ENCODE measurements at regions not wholly inside any gene's neighbourhood (a gene's known extent, or its start where the extent isn't known, plus 50 kb on each side); places are given as distances from the start of the nearest gene placed in this dataset.
"Not testable (repeated sequence)": the region's sequence is repeated elsewhere in the genome, so short reads cannot be mapped to it uniquely, and the experiment has no call there.

DNA sequence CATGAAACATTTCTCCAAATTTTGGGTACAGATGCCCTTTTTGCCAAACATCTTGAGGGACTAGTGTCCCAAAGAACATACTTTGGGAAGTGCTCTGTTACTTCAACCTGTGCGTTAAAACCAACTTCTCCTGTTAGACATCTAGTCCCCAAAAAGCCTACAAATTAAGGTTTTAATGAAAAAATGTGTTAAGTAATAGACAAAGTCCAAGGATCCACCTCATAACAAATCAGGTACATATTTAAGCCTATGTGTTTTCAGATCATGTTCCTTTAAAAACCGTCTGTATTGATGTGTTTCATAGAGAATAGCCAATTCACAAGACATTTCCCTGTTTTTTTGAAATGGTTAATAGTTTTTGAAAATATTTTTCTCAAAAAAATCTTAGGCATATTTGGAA lies 174.8 kb upstream of the FAM20A start:
- ATAC-seq, result no peak
- DNase-seq, result no peak
- no peak overlapping the region for H3K27ac Mint-ChIP-seq
- POLR2A ChIA-PET, result no interaction called here
- no peak overlapping the region for H3K4me3 Mint-ChIP-seq
- peaks cover 5 to 6% (median 5%) of the 10 kb centered on the region in 4 donors for H3K4me1 Mint-ChIP-seq
- H3K36me3 Mint-ChIP-seq, result no peaks in the 10 kb centered on the region
- peaks cover 0 to 3% (median 0%) of the 10 kb centered on the region in 5 donors for H3K27me3 Mint-ChIP-seq
- H3K9me3 Mint-ChIP-seq, result no peaks in the 10 kb centered on the region

DNA sequence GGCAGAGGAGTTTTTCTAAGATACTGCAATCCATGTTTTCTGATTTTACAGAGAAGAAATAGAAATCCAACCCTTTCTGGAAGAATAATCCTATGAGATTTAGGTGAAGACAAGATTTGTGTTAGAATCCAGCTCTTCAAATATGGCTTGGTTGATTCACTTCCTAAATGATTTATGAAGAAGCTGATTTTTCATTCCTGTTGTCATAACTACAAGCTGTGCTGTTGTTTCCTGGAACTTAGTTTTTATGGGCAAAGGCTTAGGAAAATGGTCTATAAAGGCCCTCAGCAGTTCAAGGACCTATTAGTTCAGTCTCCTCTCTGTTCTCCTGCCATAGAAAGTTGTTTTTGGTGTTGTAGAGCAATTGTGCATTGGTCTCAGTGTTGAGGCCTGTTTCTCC lies 174.2 kb upstream of the FAM20A start:
- H3K27ac Mint-ChIP-seq, result no peak overlapping the region
- H3K4me1 Mint-ChIP-seq, result peaks cover 5 to 6% (median 5%) of the 10 kb centered on the region in 4 donors
- H3K27me3 Mint-ChIP-seq, result peaks cover 0 to 3% (median 1%) of the 10 kb centered on the region in 5 donors
- ATAC-seq (no peak), DNase-seq (no peak)
- POLR2A ChIA-PET, result no interaction called here
- no peaks in the 10 kb centered on the region for H3K36me3 Mint-ChIP-seq
- H3K4me3 Mint-ChIP-seq, result no peak overlapping the region
- no peaks in the 10 kb centered on the region for H3K9me3 Mint-ChIP-seq

DNA sequence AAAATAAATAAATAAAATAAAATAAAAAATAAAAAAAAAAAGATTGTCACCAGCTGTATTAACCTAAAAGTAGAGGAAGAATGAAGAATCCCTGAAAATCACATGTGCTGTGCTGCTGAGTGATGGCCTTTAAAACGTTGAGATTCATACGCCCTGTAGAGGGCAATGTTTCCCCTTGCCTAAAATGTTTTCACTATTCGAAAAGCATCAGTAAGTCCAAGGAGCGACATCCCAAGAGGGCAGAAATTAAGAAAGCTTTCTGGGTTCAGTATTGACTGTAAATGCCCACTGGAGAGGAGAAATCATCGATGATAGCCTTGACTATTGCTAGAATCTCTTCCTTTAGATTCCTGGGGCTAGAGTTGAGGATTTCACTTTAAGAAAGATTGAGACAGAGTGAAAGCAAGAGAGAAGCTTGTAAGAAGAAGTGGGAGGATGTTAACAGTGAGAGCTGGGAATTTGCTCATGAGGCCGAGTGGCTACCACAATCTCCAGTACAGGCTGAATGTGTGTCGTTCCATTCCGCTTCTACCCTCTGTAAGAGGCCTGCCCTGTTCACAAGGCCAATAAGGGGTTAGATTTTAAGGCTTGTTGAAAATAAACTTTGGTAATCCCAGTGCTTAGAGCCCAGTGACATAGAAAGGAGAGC lies 170.8 kb upstream of the FAM20A start:
- peak overlapping the region in 9 of 10 donors; percentile 11 to 69 (median 41) for H3K4me3 Mint-ChIP-seq
- ATAC-seq, result no peak
- peaks cover 0 to 5% (median 2%) of the 10 kb centered on the region in 5 donors for H3K27me3 Mint-ChIP-seq
- H3K27ac Mint-ChIP-seq, result no peak overlapping the region
- POLR2A ChIA-PET, result no interaction called here
- H3K9me3 Mint-ChIP-seq, result no peaks in the 10 kb centered on the region
- peaks cover 5 to 6% (median 5%) of the 10 kb centered on the region in 4 donors for H3K4me1 Mint-ChIP-seq
- peak in 3 of 10 donors; percentile 6 to 15 (median 11) for DNase-seq
- no peaks in the 10 kb centered on the region for H3K36me3 Mint-ChIP-seq

DNA sequence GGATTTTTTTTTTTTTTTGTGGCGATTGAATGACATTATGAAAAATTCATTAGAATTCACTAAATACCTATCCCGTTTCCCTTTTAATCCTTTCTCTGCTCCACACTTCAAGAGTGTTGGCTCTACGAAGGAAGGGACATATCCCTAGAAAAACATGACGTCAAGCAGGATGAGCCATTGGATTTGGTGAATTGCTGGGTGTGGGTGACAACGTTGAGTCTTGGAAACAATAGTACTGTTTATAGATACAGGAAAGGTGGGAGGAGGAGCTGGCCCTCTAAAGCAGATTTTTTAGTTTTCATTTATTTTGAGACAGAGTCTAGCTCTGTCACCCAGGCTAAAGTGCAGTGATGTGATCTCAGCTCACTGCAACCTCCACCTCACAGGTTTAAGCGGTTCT lies 167.6 kb upstream of the FAM20A start:
- H3K4me3 Mint-ChIP-seq, result no peak overlapping the region
- no peak for DNase-seq
- POLR2A ChIA-PET, result no interaction called here
- H3K4me1 Mint-ChIP-seq, result peaks cover 5 to 6% (median 5%) of the 10 kb centered on the region in 4 donors
- no peaks in the 10 kb centered on the region for H3K36me3 Mint-ChIP-seq
- H3K9me3 Mint-ChIP-seq, result no peaks in the 10 kb centered on the region
- no peak for ATAC-seq
- H3K27me3 Mint-ChIP-seq, result peaks cover 2 to 9% (median 6%) of the 10 kb centered on the region in 5 donors
- H3K27ac Mint-ChIP-seq, result no peak overlapping the region

GRCh38 chr17:68766640-68767039 lies 165.5 kb upstream of the FAM20A start:
- H3K27ac Mint-ChIP-seq, result no peak overlapping the region
- POLR2A ChIA-PET, result interaction anchor here (0.6 kb wide), 1 partner anchor 906 kb away, joined by 3 read pairs; no protein-coding TSS in a partner anchor
- no peak for ATAC-seq
- H3K36me3 Mint-ChIP-seq, result no peaks in the 10 kb centered on the region
- H3K9me3 Mint-ChIP-seq, result no peaks in the 10 kb centered on the region
- H3K27me3 Mint-ChIP-seq, result peaks cover 1 to 9% (median 6%) of the 10 kb centered on the region in 5 donors
- no peaks in the 10 kb centered on the region for H3K4me1 Mint-ChIP-seq
- no peak overlapping the region for H3K4me3 Mint-ChIP-seq
- no peak for DNase-seq

GRCh38 chr17:68763562-68763961 lies 162.4 kb upstream of the FAM20A start:
- no peaks in the 10 kb centered on the region for H3K36me3 Mint-ChIP-seq
- H3K4me1 Mint-ChIP-seq, result peaks cover 4 to 11% (median 7%) of the 10 kb centered on the region in 4 donors
- H3K9me3 Mint-ChIP-seq, result no peaks in the 10 kb centered on the region
- H3K27ac Mint-ChIP-seq, result no peak overlapping the region
- no peak for ATAC-seq
- POLR2A ChIA-PET, result no interaction called here
- H3K27me3 Mint-ChIP-seq, result peaks cover 1 to 17% (median 6%) of the 10 kb centered on the region in 5 donors
- no peak for DNase-seq
- H3K4me3 Mint-ChIP-seq, result no peak overlapping the region

DNA sequence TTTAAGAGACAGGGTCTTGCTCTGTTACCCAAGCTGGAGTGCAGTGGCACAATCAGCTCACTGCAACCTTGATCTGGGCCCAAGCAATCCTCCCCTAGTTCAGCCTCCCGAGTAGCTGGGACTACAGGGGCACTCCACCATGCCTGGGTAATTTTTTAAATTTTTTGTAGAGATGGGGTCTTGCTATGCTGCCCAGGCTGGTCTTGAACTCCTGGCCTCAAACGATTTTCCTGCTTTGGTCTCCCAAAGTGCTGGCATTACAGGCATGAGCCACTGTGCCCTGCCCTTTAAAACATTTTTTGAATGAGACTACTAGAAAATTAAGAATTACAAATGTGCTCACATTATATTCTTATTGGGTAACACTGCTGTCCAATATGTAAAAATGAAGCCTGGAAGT lies 161.7 kb upstream of the FAM20A start:
- no peak for DNase-seq
- H3K9me3 Mint-ChIP-seq, result no peaks in the 10 kb centered on the region
- peaks cover 4 to 11% (median 7%) of the 10 kb centered on the region in 4 donors for H3K4me1 Mint-ChIP-seq
- no peak overlapping the region for H3K4me3 Mint-ChIP-seq
- no peak for ATAC-seq
- no peaks in the 10 kb centered on the region for H3K36me3 Mint-ChIP-seq
- H3K27me3 Mint-ChIP-seq, result peaks cover 0 to 17% (median 6%) of the 10 kb centered on the region in 5 donors
- POLR2A ChIA-PET, result no interaction called here
- no peak overlapping the region for H3K27ac Mint-ChIP-seq

- POLR2A ChIA-PET, result no interaction called here
Observed at GRCh38 chr17:68760141-68760475, 158.9 kb upstream of the FAM20A start.

GRCh38 chr17:68759343-68760140 lies 158.4 kb upstream of the FAM20A start:
- Mint-ChIP-seq H3K27me3 (peaks cover 0 to 10% (median 3%) of the 10 kb centered on the region in 5 donors), H3K4me3 (peak overlapping the region in 1 of 10 donors; percentile 57), H3K36me3 (no peaks in the 10 kb centered on the region), H3K4me1 (peaks cover 4 to 11% (median 7%) of the 10 kb centered on the region in 4 donors), H3K9me3 (peaks cover 0 to 7% (median 0%) of the 10 kb centered on the region in 9 donors), H3K27ac (no peak overlapping the region)
- DNase-seq, result peak in 5 of 10 donors; percentile 4 to 24 (median 13)
- ATAC-seq, result peak in 1 of 2 donors; percentile 35
- POLR2A ChIA-PET, result no interaction called here

More at GRCh38 chr17:68760141-68760475, 158.9 kb upstream of the FAM20A start:
- DNase-seq (no peak), ATAC-seq (no peak)
- Mint-ChIP-seq H3K4me1 (peaks cover 4 to 11% (median 7%) of the 10 kb centered on the region in 4 donors), H3K36me3 (no peaks in the 10 kb centered on the region), H3K4me3 (no peak overlapping the region), H3K9me3 (peaks cover 0 to 7% (median 0%) of the 10 kb centered on the region in 9 donors), H3K27me3 (peaks cover 0 to 15% (median 3%) of the 10 kb centered on the region in 5 donors), H3K27ac (no peak overlapping the region)

- ATAC-seq (no peak), DNase-seq (no peak)
- no peaks in the 10 kb centered on the region for H3K36me3 Mint-ChIP-seq
- no peak overlapping the region for H3K4me3 Mint-ChIP-seq
- peaks cover 0 to 8% (median 5%) of the 10 kb centered on the region in 5 donors for H3K27me3 Mint-ChIP-seq
- H3K4me1 Mint-ChIP-seq, result peaks cover 4 to 11% (median 7%) of the 10 kb centered on the region in 4 donors
- H3K9me3 Mint-ChIP-seq, result peaks cover 0 to 7% (median 0%) of the 10 kb centered on the region in 9 donors
- POLR2A ChIA-PET, result no interaction called here
- no peak overlapping the region for H3K27ac Mint-ChIP-seq
Observed at GRCh38 chr17:68759002-68759342, 157.8 kb upstream of the FAM20A start.

- ATAC-seq, POLR2A ChIA-PET, H3K4me3 Mint-ChIP-seq, DNase-seq, H3K27ac Mint-ChIP-seq, H3K27me3 Mint-ChIP-seq, H3K9me3 Mint-ChIP-seq, H3K36me3 Mint-ChIP-seq: not testable (repeated sequence)
- H3K4me1 Mint-ChIP-seq, result peaks cover 4 to 11% (median 7%) of the 10 kb centered on the region in 4 donors
Observed at GRCh38 chr17:68757866-68758757, 156.9 kb upstream of the FAM20A start.

GRCh38 chr17:68753985-68754769 lies 153.0 kb upstream of the FAM20A start:
- Mint-ChIP-seq H3K4me3 (no peak overlapping the region), H3K27ac (no peak overlapping the region), H3K4me1 (no peaks in the 10 kb centered on the region), H3K36me3 (no peaks in the 10 kb centered on the region), H3K27me3 (peaks cover 0 to 4% (median 0%) of the 10 kb centered on the region in 5 donors), H3K9me3 (peaks cover 0 to 7% (median 0%) of the 10 kb centered on the region in 9 donors)
- POLR2A ChIA-PET, result no interaction called here
- DNase-seq, result no peak
- no peak for ATAC-seq

Measured in naive thymus-derived CD8-positive, alpha-beta T cell (primary cell).